22Rv1 (cell line): ENCODE measurements at regions not wholly inside any gene's neighbourhood (a gene's known extent, or its start where the extent isn't known, plus 50 kb on each side); places are given as distances from the start of the nearest gene placed in this dataset.

ENCODE experiments used
- H3K27ac ChIP-seq: fragments of 450-650 bp; 2 replicates; pipeline ENCODE4 v1.5.1; 2017
- ZFX ChIP-seq: fragments of 450-650 bp; IDR thresholded peaks from 2 replicates; pipeline ENCODE4 v1.6.1; 2017; ENCODE audit warnings: antibody characterized with exemption, borderline replicate concordance
- TF ChIP-seq, protein P1 (sequence below): fragments of 450-650 bp; IDR thresholded peaks from 2 replicates; pipeline ENCODE4 v1.5.1; 2017; ENCODE audit warnings: mild to moderate bottlenecking

GRCh38 chr13:104140552-104140951 lies 1074.3 kb upstream of the SLC10A2 start:
- no peak for TF ChIP-seq ZFX
- TF ChIP-seq, protein P1, sequence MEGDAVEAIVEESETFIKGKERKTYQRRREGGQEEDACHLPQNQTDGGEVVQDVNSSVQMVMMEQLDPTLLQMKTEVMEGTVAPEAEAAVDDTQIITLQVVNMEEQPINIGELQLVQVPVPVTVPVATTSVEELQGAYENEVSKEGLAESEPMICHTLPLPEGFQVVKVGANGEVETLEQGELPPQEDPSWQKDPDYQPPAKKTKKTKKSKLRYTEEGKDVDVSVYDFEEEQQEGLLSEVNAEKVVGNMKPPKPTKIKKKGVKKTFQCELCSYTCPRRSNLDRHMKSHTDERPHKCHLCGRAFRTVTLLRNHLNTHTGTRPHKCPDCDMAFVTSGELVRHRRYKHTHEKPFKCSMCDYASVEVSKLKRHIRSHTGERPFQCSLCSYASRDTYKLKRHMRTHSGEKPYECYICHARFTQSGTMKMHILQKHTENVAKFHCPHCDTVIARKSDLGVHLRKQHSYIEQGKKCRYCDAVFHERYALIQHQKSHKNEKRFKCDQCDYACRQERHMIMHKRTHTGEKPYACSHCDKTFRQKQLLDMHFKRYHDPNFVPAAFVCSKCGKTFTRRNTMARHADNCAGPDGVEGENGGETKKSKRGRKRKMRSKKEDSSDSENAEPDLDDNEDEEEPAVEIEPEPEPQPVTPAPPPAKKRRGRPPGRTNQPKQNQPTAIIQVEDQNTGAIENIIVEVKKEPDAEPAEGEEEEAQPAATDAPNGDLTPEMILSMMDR: no peak
- no peak overlapping the region for H3K27ac ChIP-seq

DNA sequence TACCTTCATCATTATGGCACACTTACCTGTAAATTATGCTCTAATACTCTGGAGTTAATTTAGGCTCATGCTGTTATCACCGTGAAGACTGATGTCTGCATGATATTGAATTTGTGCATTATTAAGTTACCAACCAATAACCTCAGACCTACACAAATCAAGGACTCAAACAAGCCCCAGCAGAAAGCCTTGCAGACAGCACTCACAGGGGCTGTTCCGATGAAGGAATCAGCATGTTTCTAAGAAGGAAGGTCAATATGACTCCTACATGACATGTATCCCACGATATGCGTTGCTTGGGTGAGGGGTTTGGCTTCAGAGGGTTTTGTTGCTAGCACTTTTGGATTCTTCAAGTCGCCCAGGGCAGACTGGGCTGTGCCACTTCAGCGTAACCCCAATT lies 1071.2 kb upstream of the SLC10A2 start:
- TF ChIP-seq, protein P1: no peak
- no peak overlapping the region for H3K27ac ChIP-seq

DNA sequence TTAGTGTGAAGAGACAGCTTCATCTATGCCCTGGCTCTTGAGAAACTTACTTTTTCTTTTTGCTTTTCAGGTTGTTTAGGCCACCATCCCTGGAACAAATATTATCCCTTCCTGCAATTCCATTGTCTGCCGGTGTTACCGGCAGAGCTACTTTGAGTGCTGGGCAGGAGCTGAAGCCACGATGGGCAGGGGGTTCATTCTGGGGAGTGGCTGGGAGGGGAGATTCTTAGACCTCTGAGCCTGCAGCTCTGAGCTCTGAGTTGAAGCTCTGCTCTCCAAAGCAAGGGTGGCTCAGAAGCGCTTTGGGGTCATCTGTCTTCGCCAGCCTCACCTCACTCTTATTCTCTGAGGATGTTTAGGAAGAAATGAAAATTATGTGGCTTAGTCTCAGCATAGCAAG lies 1066.6 kb upstream of the SLC10A2 start:
- no peak for TF ChIP-seq ZFX
- TF ChIP-seq, protein P1: no peak
- H3K27ac ChIP-seq: no peak overlapping the region

GRCh38 chr13:104114101-104114500 lies 1047.9 kb upstream of the SLC10A2 start:
- TF ChIP-seq, protein P1: no peak
- no peak for TF ChIP-seq ZFX
- no peak overlapping the region for H3K27ac ChIP-seq

DNA sequence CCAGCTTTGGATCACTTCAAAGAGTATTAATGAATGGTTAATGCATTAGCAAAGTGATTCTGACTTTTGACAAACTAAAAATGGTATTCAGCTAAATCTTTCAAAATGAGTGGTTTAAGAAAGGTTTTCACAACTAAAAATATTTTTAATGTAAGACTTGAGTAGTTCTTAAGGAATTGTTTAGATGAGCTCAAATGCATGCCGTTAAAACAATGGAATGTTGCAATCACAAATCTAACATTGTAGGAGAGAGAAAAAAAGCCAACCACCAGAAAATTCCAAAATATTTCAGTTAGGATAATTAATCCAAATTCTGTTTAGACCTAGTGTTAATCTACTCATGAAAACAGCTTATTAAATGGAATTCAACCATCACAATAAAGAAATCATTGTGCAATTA lies 1044.8 kb upstream of the SLC10A2 start:
- TF ChIP-seq, protein P1: no peak
- no peak for TF ChIP-seq ZFX

GRCh38 chr13:104106705-104107393 lies 1040.6 kb upstream of the SLC10A2 start:
- TF ChIP-seq, protein P1: peak; percentile 40
- TF ChIP-seq ZFX: no peak
- H3K27ac ChIP-seq: no peak overlapping the region

More for the DNA sequence above, 1044.8 kb upstream of the SLC10A2 start:
- H3K27ac ChIP-seq: no peak overlapping the region

- TF ChIP-seq ZFX: no peak
- TF ChIP-seq, protein P1: no peak
- no peak overlapping the region for H3K27ac ChIP-seq
These were observed 1039.5 kb upstream of the SLC10A2 start for GRCh38 chr13:104105418-104106355.
